ENCODE measurements at regions not wholly inside any gene's neighbourhood (a gene's known extent, or its start where the extent isn't known, plus 50 kb on each side); places are given as distances from the start of the nearest gene placed in this dataset.

GRCh38 chr13:47129461-47129860 is 232.6 kb upstream of the HTR2A start:
- 68 to 81% (median 74%) methylated on average over 2 of the region's 2 CpGs for WGBS, 4 donors
- Histone ChIP-seq H3K27ac (no peak overlapping the region), H3K4me3 (no peak overlapping the region), H3K9me3 (replicated peaks in 1 of 3) (no peaks in the 10 kb centered on the region), H3K4me1 (replicated peaks in 1 of 2) (no peaks in the 10 kb centered on the region), H3K27me3 (peaks cover 4% of the 10 kb centered on the region), H3K36me3 (replicated peaks in 1 of 2) (no peaks in the 10 kb centered on the region)
- intact Hi-C loops (cut with DNase I): no loop called here
- no peak for DNase-seq
- TF ChIP-seq CTCF (IDR thresholded peaks at IDR 0.05) (no peak), POLR2A (IDR thresholded peaks at IDR 0.05) (no peak)

- no peaks in the 10 kb centered on the region for H3K9me3 ChIP-seq (replicated peaks in 1 of 3)
- 88 to 96% (median 91%) methylated on average over 2 of the region's 2 CpGs for WGBS, 4 donors
- H3K27ac ChIP-seq: no peak overlapping the region
- intact Hi-C loops (cut with DNase I): no loop called here
- H3K36me3 ChIP-seq (replicated peaks in 1 of 2): no peaks in the 10 kb centered on the region
- H3K4me1 ChIP-seq (replicated peaks in 1 of 2): no peaks in the 10 kb centered on the region
- DNase-seq: no peak
- peaks cover 4% of the 10 kb centered on the region for H3K27me3 ChIP-seq
- TF ChIP-seq POLR2A (IDR thresholded peaks at IDR 0.05): no peak
- no peak for TF ChIP-seq CTCF (IDR thresholded peaks at IDR 0.05)
- no peak overlapping the region for H3K4me3 ChIP-seq
Observed at GRCh38 chr13:47126432-47126831, 229.6 kb upstream of the HTR2A start.

- TF ChIP-seq CTCF (IDR thresholded peaks at IDR 0.05) (no peak), POLR2A (IDR thresholded peaks at IDR 0.05) (no peak)
- WGBS, 4 donors: 49 to 84% (median 67%) methylated on average over 1 of the region's 1 CpG
- intact Hi-C loops (cut with DNase I): no loop called here
- no peaks in the 10 kb centered on the region for H3K4me1 ChIP-seq (replicated peaks in 1 of 2)
- H3K27me3 ChIP-seq: no peaks in the 10 kb centered on the region
- H3K27ac ChIP-seq: no peak overlapping the region
- no peak for DNase-seq
- H3K36me3 ChIP-seq (replicated peaks in 1 of 2): no peaks in the 10 kb centered on the region
- no peaks in the 10 kb centered on the region for H3K9me3 ChIP-seq (replicated peaks in 1 of 3)
- no peak overlapping the region for H3K4me3 ChIP-seq
Observed at GRCh38 chr13:47121092-47121763, 224.4 kb upstream of the HTR2A start.

GRCh38 chr13:47120282-47120681 is 223.4 kb upstream of the HTR2A start:
- no peak for DNase-seq
- H3K27me3 ChIP-seq: no peaks in the 10 kb centered on the region
- TF ChIP-seq CTCF (IDR thresholded peaks at IDR 0.05) (no peak), POLR2A (IDR thresholded peaks at IDR 0.05) (no peak)
- no peaks in the 10 kb centered on the region for H3K4me1 ChIP-seq (replicated peaks in 1 of 2)
- no peak overlapping the region for H3K4me3 ChIP-seq
- intact Hi-C loops (cut with DNase I): no loop called here
- no peak overlapping the region for H3K27ac ChIP-seq
- no peaks in the 10 kb centered on the region for H3K36me3 ChIP-seq (replicated peaks in 1 of 2)
- WGBS, 4 donors: 81 to 87% (median 85%) methylated on average over 5 of the region's 5 CpGs
- H3K9me3 ChIP-seq (replicated peaks in 1 of 3): no peaks in the 10 kb centered on the region

Measured in adrenal gland (tissue), 9 donors.